WERI-Rb-1 (cell line): ENCODE measurements at regions not wholly inside any gene's neighbourhood (a gene's known extent, or its start where the extent isn't known, plus 50 kb on each side); places are given as distances from the start of the nearest gene placed in this dataset.

Experiments used
- DNase-seq: peaks from one replicate; pipeline ENCODE4 v3.0.0-alpha.2; 2020
- H3K27ac ChIP-seq: fragments of 250-450 bp; sonication (Bioruptor Pico); 2 replicates; pipeline ENCODE4 v1.5.1; 2020; ENCODE audit warnings: mild to moderate bottlenecking, moderate library complexity
- H3K27me3 ChIP-seq: fragments of 250-450 bp; sonication (Bioruptor Pico); 2 replicates; pipeline ENCODE4 v1.5.1; 2021; ENCODE audit warnings: mild to moderate bottlenecking, low read depth, moderate library complexity; ENCODE audit not compliant: insufficient read depth, severe bottlenecking
- H3K36me3 ChIP-seq: fragments of 250-450 bp; sonication (Bioruptor Pico); 2 replicates; pipeline ENCODE4 v1.5.1; 2020; ENCODE audit warnings: mild to moderate bottlenecking, moderate library complexity
- H3K4me3 ChIP-seq: 2 replicates; pipeline ENCODE4 v1.5.1; 2011; ENCODE audit warnings: low read depth, mild to moderate bottlenecking, control low read depth, low read length
- H3K9me3 ChIP-seq: fragments of 250-450 bp; sonication (Bioruptor Pico); 2 replicates; pipeline ENCODE4 v1.5.1; 2021; ENCODE audit warnings: mild to moderate bottlenecking, moderate library complexity; ENCODE audit not compliant: severe bottlenecking
- TF ChIP-seq, protein P1 (sequence below): IDR thresholded peaks from 2 replicates; pipeline ENCODE4 v1.5.1; 2011; ENCODE audit warnings: low read depth, mild to moderate bottlenecking, control low read depth, inconsistent platforms, low read length

DNA sequence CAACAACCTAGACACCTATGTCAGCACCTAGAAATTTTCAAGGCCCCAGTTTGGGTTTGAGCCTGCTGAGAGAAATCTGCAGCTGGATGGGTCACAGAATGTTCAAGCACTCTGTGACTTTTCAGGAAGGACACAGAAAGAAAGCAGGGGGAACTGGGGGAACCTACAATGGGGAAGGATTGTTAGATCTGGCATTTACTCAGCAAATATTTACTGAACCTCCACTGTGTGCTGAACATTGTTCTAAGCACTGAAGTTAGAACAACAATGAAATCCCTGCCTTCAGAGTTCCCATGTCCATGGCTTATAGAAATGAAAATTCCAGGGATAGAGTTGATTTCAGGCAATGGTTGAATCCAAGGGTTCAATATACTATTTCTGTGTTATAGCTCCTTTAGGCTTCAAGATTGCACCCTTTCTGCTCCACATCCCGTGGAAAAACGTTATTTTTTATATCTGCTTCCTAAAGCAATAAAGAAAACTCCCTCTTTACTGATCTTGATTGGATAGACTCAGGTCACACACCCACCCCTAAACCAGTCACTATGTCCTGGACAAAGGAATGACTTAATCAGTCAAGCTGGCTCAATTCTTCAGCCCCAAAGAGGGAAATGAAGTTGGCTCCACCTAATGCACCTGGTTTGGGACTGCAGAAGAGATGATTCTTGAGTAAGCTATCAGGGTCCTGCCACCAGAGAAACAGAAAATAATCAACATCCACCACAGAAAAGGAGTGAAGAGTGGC, 95.1 kb downstream of the OR5AK2 start:
- Histone ChIP-seq H3K9me3 (no peaks in the 10 kb centered on the region), H3K27ac (no peak overlapping the region), H3K36me3 (no peaks in the 10 kb centered on the region), H3K27me3 (peaks cover 45% of the 10 kb centered on the region), H3K4me3 (no peak overlapping the region)
- TF ChIP-seq, protein P1, sequence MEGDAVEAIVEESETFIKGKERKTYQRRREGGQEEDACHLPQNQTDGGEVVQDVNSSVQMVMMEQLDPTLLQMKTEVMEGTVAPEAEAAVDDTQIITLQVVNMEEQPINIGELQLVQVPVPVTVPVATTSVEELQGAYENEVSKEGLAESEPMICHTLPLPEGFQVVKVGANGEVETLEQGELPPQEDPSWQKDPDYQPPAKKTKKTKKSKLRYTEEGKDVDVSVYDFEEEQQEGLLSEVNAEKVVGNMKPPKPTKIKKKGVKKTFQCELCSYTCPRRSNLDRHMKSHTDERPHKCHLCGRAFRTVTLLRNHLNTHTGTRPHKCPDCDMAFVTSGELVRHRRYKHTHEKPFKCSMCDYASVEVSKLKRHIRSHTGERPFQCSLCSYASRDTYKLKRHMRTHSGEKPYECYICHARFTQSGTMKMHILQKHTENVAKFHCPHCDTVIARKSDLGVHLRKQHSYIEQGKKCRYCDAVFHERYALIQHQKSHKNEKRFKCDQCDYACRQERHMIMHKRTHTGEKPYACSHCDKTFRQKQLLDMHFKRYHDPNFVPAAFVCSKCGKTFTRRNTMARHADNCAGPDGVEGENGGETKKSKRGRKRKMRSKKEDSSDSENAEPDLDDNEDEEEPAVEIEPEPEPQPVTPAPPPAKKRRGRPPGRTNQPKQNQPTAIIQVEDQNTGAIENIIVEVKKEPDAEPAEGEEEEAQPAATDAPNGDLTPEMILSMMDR, result no peak
- no peak for DNase-seq

DNA sequence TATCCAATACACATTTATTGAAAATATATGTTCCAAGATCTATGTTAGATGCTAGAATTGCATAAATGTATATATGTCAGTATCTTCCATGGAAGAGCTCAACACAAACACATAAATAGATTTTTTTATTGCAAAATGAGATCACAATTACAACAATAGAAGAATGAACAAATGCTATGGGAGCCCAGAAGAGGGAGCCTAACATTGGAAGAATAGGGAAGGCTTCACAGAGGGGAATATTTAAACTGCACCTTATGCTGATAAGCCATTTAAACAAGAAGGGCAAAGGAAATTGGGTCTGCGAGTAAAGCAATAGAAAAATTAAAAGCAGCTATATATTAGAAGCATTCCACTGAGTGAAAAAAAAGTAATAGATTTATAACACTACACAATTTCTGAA, 96.1 kb upstream of the LRRC55 start:
- TF ChIP-seq, protein P1, result no peak
- no peak overlapping the region for H3K4me3 ChIP-seq
- no peak overlapping the region for H3K27ac ChIP-seq
- no peaks in the 10 kb centered on the region for H3K9me3 ChIP-seq
- H3K36me3 ChIP-seq, result no peaks in the 10 kb centered on the region
- DNase-seq, result no peak
- H3K27me3 ChIP-seq, result peaks cover 46% of the 10 kb centered on the region

DNA sequence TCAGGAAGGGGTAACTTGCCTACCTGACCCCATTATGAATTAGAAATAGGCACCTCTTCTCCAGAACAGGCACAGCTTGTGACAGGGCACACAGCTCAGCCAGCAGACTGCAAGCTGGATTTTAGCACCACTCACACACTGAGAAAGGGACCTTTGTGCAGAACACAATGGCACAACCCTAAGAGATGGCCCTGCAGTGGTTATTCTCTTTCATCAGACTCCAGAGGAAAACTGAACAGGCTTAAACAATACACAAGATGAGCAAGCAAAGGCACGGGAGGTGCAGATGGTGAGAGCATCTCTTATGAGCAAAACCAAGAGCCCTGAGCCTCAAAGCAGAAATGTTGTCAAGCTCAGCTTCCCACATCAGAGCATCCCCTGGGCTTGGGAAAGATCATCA, 93.8 kb upstream of the LRRC55 start:
- no peak overlapping the region for H3K4me3 ChIP-seq
- DNase-seq, result no peak
- H3K27ac ChIP-seq, result no peak overlapping the region
- H3K36me3 ChIP-seq, result no peaks in the 10 kb centered on the region
- H3K27me3 ChIP-seq, result peaks cover 62% of the 10 kb centered on the region
- H3K9me3 ChIP-seq, result no peaks in the 10 kb centered on the region
- TF ChIP-seq, protein P1, result no peak

DNA sequence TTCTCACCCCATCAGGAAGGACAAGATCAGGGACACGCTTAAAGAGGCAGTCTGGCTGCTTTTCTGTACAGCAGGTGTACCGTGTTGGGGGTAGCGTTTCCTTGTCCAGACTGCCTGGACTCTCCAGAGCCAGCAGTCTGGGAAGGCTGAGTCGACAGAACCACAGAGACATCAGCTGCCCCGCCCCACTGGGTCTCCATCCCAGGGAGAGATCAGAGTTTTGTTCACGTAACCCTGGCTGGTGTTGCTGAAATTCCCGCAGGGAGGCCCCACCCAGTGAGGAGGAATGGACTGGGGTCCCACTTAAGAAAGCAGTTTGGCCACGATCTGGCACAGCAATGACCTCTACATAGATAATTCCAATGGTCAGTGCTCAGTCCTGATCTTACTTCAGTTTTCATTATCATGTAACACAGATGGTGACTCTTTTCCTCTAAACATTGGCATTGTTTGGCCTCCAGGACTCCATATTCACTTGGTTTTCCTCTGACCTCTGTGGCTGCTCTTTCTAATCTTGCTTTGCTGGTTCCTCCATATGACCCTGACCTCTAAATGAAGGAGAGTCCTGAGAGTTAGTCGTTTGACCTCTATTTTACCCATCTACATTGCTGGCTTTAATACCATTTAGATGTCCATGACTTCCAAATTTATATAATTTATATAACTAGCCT, 89.6 kb upstream of the LRRC55 start:
- DNase-seq, result no peak
- Histone ChIP-seq H3K27ac (no peak overlapping the region), H3K36me3 (no peaks in the 10 kb centered on the region), H3K9me3 (no peaks in the 10 kb centered on the region), H3K27me3 (peaks cover 75% of the 10 kb centered on the region), H3K4me3 (no peak overlapping the region)
- TF ChIP-seq, protein P1, result no peak

DNA sequence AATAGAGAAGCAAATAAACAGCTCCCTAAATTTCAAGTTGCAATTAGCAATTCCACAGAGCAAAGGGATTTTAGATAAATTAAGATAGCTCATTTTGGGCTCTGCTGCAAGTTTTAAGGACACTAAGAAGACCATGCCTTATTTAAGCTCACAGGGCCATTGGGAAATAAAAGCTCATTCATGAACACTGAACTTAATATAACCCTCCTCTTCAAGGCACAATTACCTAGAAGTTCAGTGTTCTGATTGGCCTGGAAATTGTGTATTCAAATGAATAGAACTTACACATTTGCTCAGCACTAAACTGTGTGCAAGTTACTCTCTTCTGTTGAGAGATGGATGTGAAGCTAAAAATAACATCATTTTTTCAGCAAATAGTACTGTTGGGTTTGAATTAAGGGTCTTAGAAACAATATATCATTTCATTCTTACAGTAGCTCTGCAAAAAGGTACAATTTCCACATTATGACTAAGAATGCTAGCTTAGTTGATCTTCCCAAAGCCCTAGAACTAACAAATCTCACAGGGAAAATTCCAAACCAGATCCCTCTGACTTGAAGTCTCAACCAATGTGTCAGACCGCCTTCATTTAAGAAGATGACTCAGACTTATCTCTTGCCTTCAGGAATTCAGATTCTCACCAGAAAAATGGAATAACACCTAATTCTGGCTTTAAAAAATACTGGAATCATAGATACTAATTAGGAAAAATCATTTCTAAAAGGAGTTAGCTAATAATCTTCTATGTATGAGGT, 87.4 kb upstream of the LRRC55 start:
- DNase-seq, result no peak
- peaks cover 77% of the 10 kb centered on the region for H3K27me3 ChIP-seq
- TF ChIP-seq, protein P1, result no peak
- no peak overlapping the region for H3K4me3 ChIP-seq
- H3K9me3 ChIP-seq, result no peaks in the 10 kb centered on the region
- H3K27ac ChIP-seq, result no peak overlapping the region
- no peaks in the 10 kb centered on the region for H3K36me3 ChIP-seq
